Limb (tissue), 2 donors: ENCODE measurements at regions not wholly inside any gene's neighbourhood (a gene's known extent, or its start where the extent isn't known, plus 50 kb on each side); places are given as distances from the start of the nearest gene placed in this dataset.
"Not testable (repeated sequence)": the region's sequence is repeated elsewhere in the genome, so short reads cannot be mapped to it uniquely, and the experiment has no call there.

ENCODE experiments used
- DNase-seq, 2 donors: peaks; one replicate each; pipeline ENCODE4 v3.0.0-alpha.2; 2016; ENCODE audit errors: extremely low spot score in 2 of 2

DNA sequence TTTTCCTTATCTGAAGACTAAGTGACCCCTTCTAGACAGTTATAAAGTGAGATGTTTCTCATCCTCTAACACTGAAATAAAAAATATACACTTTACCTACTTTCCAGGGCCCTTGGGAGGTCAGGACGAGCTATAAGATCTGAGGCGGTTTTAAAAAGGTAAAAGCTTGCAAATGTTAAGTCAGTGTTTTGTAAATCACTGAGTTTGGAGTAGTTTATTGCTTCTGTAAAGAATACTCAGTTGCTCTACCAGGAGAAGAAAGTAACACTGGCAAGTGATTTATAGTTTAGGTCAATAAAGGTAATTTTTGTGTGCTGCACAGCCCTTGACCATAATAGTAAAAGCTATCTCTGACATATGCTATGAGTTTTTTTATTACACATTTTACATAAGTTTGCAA, 584.5 kb downstream of the TMTC2 start:
- DNase-seq = no peak

DNA sequence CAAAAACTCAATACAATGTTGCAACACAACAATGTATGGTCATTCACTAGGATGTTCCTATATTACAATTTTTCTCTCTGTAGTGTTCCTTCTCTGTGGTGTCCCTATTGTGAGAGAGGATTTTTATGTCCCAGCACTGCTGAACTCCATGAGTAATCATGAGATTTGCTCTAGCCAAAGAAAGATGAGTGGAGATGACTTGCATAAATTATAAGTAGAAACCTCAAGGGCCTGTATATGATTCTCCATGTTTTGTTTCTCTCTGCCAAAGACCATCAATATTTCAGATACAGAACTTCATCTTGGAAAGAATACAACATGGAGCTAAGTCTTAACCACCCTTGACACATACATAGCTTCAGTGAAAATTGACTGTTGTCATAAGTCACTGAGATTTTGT, 579.1 kb downstream of the TMTC2 start:
- DNase-seq = no peak

DNA sequence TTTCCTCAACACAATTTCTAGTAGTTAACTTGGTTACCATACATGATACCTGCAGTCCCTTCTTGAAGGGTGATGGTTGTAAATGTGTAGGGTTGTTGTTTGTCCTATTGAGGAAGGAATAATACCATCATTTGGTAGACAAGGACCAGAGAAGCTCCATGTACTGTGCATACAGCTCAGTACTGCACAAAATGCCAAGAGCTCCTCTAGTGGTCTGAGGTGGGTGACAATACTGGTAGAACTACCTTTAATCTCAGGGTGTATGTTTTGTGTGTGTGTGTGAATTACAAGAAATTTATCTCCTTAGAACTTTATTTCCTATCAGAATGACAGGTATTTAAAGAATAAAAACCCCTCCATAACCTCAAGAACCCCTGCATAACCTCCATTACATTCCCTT, 575.3 kb downstream of the TMTC2 start:
- DNase-seq = no peak

DNA sequence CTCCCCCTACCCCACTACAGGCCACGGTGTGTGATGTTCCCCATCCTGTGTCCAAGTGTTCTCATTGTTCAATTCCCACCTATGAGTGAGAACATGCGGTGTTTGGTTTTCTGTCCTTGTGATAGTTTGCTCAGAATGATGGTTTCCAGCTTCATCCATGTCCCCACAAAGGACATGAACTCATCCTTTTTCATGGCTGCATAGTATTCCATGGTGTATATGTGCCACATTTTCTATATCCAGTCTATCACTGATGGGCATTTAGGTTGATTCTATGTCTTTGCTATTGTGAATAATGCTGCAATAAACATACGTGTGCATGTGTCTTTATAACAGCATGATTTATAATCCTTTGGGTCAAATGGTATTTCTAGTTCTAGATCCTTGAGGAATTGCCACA, 573.4 kb downstream of the TMTC2 start:
- not testable (repeated sequence) for DNase-seq

DNA sequence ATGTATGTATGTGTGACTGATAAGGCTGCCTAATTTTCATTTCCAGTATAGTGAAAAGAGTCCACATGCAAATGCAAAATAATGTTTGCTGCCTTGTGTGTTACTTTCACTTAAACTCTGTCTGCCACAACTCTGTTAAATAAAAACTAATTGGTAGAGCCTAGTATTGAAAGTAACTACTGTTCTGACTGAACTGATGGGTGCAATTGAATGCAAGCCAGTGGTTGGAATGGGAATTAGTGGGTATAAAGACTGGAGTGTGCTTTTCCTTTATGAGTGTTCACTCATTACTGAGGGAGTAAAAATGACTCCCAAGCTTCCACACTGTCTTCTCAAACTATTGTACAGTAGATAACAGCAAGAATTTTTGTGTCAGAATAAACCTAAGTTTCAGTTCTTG, 571.0 kb downstream of the TMTC2 start:
- DNase-seq = no peak

DNA sequence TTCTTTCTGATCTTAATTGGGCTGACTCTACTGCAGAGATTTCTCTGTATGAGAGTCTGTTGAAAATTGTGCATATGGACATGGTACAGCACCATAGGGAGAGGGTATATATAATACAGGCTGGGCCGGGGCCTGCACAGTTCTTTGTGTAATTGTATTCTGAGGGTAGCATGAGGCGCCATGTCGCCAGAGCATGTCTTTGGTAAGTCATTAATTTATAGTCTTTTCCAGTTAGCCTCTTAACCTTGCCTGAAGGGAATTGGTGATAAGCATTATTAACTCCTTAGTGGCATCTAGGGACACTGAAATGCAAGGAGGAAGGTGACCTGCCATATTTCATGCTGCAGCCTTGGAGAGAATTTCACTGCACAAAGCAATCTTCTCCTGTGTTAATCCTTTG, 569.9 kb downstream of the TMTC2 start:
- DNase-seq = no peak

DNA sequence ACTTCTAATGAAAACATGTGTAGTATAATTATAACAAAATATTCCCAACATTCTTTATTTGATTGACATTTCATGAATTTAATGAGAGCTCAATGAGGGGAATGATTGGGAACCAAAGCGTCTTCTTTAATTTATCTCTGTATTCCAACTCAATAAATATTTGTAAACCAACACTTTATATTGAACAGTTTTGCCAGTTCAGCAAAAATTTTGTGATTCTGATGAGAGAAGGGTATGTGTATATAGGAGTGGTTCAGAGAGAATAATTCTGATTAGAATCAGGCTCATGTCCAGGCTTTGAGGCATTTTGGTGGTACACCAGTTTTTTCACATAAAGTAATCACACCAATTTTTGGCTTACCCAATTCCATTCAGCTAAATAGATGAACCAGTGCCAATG, 564.2 kb downstream of the TMTC2 start:
- no peak for DNase-seq

DNA sequence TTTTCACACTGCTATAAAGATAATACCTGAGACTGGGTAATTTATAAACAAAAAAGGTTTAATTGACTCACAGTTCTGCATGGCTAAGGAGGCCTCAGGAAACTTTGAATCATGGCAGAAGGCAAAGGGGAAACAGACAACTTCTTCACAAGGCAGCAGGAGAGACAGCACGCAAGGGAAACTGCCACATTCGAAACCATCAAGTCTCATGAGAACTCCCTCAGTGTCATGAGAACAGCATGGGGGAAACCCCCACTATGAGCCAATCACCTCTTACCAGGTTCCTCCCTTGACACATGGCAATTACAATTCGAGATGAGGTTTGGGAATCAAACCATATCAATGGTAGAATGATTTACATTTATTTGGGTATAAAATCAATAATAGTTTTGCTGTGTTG, 558.5 kb downstream of the TMTC2 start:
- DNase-seq = no peak

DNA sequence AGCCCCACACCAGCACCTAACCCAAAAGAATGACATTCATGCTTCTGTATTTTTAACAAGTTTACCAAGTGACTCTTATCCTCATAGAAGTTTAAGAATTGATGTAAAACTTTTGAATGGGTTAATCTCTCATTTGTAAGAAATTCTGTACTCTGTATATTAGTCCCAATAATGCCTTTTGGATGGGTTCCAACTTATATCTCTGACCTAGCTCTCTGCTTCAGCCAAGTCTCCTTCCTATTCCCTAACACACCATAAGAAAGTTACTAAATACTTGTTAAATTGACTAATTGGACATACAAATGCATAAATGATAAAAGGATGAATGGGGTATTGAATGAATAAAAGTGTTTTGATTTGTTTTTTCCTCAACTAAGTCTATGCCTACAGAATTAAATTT, 557.3 kb downstream of the TMTC2 start:
- DNase-seq = no peak

DNA sequence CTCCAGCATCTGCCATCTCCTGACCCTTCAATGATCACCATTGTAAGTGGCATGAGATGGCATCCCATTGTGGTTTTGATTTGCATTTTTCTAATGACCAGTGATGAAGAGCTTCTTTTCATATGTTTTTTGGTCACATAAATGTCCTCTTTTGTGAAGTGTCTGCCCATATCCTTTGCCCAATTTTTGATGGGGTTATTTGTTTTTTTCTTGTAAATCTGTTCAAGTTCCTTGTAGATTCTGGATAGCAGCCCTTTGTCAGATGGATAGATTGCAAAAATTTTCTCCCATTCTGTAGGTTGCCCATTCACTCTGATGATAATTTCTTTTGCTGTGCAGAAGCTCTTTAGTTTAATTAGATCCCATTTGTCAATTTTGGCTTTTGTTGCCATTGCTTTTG, 547.3 kb downstream of the TMTC2 start:
- DNase-seq = not testable (repeated sequence)

DNA sequence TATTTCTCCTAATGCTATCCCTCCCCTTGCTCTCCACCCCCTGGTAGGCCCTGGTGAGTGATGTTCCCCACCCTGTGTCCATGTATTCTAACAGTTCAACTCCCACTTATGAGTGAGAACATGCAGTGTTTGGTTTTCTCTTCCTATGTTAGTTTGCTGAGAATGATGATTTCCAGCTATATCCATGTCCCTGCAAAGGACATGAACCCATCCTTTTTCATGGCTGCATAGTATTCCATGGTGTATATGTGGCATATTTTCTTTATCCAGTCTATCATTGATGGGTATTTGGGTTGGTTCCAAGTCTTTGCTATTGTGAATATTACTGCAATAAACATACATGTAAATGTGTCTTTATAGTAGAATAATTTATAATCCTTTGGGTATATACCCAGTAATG, 540.3 kb downstream of the TMTC2 start:
- DNase-seq = not testable (repeated sequence)

DNA sequence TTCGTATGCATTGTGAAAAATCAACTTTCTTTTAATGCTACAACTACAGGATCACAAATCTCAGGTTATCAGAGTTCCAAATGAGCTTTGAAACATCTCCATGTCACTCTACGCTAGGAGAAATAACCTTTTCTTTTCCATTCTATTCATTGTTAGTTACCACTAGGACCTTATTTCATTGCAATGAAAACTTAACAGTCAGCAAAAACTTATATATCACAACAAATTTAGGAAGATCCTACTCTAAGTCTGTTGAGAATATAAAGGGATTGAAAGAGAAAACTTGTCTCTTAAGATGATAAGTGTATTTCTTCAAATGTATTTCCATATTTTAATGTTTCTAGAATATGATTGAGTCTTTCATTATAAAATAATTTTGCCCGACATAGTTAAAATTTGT, 539.1 kb downstream of the TMTC2 start:
- no peak for DNase-seq

DNA sequence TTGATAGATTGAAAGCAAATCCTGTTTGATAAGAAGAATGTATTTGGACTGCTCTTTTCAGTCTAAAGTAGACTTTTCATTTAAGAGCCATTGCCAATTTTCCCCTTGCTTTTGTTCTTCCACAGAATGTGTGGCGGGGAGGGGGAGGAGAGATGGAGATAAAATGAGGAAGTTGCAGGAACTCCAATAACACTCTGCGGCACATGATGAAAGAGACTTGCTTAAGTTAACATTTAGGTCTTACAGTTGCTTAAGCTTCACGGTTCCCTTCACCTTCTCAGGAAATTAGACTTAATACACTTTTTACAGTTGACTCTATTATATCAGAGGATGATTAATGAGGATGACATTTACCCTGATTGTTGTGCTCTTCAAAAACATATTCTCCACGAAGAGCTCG, 537.3 kb downstream of the TMTC2 start:
- no peak for DNase-seq

DNA sequence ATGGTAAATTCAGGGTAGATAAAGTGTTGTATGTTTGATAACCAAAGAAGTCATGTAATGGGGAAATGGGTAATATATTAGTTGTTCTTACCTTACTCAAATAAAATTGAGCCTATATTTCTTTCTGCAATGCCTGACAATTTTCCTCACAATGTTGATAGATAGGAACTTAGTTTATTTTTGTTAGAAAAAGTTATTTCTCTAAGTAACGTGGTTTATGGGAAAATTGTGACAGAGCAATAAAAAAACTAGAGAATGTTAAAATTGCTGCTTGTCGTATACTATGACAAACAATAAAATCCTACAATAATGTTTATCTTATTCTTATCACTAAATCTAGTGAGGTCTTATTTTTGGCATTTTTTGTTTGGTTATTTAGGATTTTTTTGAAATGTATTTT, 534.1 kb downstream of the TMTC2 start:
- DNase-seq = no peak

DNA sequence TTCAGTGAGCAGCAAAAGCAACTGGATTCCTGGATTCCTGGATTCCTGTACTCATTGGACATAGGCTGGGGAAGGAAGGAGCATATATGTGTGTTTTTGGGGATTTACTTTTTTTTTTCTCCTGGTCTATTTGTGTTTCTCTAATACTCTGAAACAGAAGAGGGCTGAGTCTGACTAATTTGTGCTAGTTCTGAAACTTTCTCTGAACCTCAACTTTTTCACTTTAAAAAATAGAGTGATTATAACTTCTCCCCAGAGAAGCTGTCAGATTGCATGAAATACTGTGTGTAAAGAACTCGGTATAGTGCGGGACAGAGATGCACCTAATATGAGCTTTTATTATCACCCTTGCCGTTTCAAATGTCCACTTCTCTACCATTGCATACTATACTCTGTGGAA, 529.5 kb downstream of the TMTC2 start:
- no peak for DNase-seq

DNA sequence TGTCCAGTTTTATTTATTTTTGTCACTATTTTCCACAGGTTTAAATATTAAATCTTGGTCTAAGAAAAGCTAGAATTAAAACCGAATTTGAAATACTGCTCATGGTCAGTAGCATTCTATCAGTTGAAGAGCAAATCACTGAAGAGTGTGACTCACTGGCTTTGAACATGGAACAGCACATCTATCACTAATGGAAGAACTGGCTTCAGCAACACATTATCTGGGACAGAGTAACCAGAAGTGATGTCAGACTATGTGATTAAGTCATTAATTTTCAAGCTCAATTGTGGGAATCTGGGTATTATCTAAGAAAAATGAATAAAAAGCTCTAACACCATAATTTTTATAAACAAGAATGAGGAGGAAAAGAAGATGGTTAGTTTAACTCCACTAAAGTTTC, 527.5 kb downstream of the TMTC2 start:
- no peak for DNase-seq

DNA sequence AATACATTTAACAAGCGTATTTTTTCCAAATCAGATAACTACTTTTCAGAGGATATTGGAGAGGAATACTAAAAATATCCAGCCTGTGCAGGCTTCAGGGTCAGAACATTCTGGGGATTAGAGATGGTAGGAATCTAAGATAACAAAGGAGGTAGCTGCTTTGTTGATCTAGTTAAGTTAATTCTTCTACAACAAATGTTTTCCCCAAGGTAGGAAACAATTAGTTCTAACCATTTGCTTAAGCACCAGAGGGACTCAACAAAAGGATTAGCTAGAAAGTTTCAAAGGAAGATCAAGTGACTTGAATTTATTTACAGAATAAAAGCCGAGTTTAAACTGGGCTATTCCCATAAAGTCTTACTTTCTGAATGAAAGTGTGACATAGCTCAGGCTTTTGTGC, 524.2 kb downstream of the TMTC2 start:
- no peak for DNase-seq

DNA sequence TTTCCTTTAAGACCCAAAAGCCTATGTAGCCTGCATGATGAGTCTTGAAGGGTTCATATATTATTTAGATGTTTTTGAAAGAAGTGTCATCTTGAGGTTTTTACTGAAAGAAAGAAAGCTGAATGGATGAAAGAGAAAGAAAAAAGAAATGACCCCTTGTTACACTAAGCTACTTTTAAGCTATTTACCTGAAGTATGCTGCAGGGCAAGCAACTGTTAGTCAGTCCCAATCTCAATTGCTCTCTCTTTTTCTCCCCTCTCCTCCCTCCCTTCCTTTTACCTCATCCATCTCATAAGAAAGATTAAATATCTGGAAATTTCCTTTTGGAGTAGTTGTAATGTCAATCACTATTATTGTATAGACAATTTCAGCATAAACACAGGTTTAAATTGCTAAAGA, 512.4 kb downstream of the TMTC2 start:
- DNase-seq = no peak

DNA sequence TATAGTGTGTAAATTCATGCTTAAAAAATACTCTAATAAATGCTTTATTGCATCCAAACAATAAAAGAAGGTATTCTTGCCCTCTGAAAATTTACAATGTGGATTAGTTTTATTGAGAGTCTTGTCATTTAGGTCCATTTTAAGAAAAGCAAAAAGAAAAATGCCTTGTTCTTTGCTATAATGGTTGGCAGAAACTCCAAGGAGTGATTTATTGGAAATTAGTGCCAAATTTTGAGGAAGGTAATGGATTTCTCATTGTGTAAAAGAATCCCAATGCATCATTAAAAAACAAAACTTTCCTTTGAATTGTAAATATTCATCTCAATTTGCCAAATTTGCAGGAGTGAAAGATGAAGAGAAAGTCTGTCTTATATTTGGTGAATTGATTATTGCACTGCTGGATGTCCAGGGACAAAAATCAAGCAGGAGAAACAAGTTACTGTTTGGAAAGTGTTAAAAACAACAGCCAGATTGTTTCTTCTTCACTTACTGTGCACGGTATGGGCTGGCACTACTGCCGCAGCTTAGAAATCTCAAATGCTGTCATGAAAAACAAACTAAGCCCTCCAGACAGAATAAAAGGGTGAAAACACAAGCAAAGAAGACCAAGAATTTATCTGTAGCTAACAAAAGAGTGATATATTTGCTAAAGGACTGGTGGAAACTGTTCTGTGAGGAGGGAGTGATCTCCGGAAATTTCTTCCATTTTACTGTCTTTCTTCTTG, 511.7 kb downstream of the TMTC2 start:
- DNase-seq = no peak

DNA sequence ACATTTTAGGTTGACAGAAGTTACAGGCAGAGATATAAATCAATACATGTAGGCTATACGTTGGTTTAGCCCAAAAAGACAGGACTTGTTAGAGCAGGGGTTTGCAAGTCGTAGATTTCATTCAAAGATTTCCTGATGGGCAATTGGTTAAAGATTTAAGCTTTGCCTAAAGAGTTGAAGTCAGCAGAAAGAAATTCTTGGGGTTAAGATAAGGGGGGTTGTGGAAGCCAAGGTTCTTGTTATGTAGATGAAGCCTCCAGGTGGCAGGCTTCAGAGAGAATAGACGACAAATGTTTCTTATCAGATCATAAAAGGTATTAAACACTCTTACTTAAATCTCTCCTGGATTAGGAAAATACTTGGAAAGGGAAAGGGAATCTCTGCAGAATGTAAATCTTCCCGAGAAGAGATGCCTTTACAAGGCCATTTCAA, 510.8 kb downstream of the TMTC2 start:
- DNase-seq = no peak

DNA sequence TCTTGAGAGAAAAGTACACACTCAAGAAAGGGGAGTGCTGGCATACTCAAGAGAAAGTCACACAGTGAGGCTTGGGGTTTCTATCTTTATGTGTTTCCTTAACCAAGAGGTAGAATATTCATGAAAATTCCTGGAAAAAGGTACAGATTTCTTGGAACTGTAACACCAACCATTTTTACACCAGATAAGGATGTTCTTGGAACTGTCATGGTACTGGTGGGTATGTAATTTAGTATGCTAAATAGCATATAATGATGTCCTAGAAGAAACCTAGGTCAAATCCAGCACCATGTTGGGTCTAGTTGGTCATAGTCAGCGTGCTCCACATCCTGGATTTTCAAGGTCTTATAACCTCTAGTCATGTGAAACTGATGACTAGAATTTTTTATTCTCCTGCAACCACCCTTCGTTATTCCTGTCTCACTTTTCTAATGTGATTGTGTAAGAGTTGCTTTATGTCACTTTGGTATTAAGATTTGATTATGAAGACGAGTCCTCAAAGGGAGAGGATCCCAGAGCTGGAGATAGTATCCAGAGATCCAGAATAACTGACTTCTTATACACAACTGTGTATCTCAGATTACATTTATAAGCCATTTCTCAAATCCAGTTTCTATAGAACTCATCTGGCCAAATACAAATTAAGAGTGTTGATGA, 510.1 kb downstream of the TMTC2 start:
- DNase-seq = no peak

DNA sequence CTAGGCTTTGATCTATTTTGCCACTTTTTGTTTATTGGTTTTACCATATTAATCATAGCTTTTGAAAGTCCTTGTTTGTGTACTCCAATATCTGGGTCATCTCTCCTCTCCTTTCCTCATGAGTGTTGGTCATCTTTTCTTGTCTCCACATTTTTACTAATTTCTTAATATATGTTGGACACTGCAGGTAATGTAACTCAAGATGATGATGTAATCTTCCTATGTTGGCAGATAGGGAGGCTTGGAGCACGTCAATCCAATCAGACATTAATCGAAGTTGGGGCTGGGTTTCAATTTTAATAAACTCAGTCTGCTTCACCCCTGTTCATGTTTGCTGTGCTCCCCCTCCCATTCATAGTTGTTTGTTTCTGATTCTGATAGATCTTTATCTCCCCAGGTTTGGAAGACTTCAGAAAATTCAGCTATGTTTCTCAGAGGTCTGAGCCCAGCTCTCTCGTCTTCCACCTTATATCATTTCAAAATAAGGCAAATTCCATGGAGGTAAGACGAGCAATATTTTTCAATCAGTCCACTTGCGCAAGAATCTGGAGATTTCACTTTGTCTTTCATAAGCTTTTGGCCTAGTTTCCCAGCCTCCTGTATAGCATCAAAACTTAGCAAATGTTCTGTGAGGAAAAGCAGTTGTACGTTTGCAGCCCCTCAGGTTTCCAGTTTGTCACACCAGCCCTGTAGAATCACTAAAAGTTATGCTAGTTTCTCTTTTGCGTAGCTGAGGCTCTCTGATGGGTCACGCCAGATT, 504.1 kb downstream of the TMTC2 start:
- no peak for DNase-seq

DNA sequence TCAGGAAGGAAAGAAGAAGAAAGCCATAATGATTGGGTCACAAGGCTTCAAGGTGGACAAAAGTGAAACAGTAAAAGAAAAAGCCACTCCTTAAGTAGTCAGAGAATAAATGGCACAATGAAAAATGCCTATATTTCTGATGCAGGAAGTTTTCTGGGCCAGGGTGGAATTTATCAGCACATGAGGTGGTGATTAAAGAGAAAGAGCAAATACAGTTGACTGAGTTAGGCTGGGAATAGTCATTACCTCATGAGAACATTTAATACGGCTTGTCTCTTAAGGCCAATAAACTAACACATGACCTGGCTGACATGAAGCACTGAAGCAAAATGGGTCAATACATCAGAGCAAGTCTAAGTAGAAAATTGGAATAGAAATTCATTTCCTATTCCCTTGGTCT, 499.7 kb downstream of the TMTC2 start:
- no peak for DNase-seq
